C1 segment of cervical spinal cord (tissue), 14 donors: ENCODE measurements at regions not wholly inside any gene's neighbourhood (a gene's known extent, or its start where the extent isn't known, plus 50 kb on each side); places are given as distances from the start of the nearest gene placed in this dataset.
"Not testable (repeated sequence)": the region's sequence is repeated elsewhere in the genome, so short reads cannot be mapped to it uniquely, and the experiment has no call there.

Source experiments
- DNase-seq, 14 donors: peaks; one replicate each; lab custom pipeline; 2025; lab: John Stamatoyannopoulos, UW

DNA sequence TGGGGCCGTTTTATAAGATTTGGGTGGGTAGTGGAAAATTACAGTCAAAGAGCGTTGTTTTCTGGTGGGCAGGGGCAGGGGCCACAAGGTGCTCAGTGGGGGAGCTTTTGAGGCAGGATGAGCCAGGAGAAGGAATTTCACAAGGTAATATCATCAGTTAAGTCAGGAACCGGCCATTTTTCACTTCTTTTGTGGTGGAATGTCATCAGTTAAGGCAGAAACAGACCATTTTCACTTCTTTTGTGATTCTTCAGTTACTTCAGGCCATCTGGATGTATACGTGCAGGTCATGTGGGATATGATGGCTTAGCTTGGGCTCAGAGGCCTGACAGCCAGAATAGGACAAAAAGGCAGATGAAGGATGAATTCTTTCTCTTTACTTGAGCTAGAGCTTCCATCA lies 477.3 kb upstream of the NUDT12 start:
- not testable (repeated sequence) for DNase-seq

DNA sequence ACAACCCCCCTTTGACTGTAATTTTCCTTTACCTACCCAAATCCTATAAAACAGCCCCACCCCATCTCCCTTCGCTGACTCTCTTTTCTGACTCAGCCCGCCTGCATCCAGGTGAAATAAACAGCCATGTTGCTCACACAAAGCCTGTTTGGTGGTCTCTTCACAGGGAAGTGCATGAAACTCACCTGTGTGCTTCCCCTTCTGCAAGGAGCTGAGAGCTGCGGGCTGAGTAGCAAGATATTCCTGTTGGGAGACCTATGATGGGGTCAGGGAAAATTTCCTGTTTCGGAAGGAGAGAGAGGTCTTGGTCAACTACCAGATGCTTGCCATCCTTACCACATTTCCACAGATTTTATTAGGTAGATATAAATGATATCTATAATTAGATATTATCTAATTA lies 474.5 kb upstream of the NUDT12 start:
- not testable (repeated sequence) for DNase-seq

DNA sequence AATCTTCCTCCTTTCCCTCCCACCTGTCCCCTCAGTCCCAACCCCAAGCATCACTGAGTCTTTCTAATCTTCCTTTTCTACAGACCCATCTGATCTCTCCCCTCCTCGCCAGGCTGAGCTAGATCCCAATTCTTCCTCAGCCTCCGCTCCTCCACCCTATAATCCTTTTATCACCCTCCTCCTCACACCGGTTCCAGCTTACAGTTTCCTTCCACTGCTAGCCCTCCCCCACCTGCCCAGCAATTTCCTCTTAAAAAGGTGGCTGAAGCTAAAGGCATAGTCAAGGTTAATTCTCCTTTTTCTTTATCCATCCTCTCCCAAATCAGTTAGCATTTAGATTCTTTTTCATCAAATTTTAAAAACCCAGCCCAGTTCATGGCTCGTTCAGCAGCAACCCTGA lies 470.6 kb upstream of the NUDT12 start:
- DNase-seq = not testable (repeated sequence)

- no peak for DNase-seq
These were observed 461.9 kb upstream of the NUDT12 start for GRCh38 chr5:104024538-104024937.

- no peak for DNase-seq
These were observed 461.1 kb upstream of the NUDT12 start for GRCh38 chr5:104023739-104024138.

GRCh38 chr5:104019956-104020355 lies 457.4 kb upstream of the NUDT12 start:
- no peak for DNase-seq

- DNase-seq = no peak
These were observed 455.7 kb upstream of the NUDT12 start for GRCh38 chr5:104018299-104018698.

DNA sequence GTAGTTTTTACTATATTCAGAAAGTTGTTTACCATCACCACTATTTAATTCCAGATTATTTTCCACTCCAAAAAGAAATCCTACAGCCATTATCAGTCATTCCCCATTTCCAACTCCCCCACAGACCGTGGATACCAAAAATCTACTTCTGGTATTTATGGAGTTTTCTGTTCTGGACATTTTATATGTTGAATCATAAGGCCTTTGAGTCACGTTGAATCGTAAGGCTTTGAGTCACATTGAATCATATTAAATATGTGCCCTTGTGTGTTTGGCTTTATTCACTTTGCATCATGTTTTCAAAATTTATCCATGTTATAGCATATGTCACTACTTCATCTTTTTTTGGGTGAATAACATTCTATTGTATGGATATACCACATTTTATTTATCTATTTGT lies 454.1 kb upstream of the NUDT12 start:
- DNase-seq = no peak

DNA sequence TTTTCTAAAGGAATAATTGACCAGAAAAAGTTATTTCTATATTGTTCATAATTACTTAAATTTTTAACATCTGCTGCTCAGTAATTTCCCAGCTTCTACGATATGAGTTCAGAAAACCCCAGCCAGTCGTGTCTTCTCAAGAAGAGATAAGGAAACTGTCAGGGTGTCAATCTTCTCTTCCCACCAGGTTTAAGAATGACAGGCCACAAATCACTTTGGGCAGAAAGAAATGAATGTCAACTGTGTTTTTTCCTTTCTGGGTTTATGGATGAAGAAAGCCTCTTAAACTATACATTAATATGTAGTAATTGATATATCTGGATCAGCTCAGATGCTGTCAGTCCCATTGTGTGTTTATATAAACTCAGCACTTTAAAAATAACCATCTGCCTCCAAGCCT lies 453.2 kb upstream of the NUDT12 start:
- DNase-seq = no peak

DNA sequence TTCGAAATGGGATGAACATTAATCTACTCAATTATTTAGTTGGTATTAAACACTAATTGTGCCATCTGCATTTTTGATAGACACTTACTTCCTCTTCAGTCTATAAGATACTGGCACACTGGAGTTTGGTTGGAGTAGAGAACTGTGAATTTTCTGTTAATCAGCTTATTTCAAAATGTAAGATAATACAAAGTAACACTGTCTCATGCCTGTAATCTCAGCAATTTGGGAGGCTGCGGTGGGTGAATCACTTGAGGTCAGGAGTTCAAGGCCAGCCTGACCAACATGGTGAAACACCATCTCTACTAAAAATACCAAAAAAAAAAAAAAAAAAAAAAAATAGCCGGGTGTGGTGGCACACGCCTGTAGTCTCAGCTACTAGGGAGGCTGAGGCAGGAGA lies 440.2 kb upstream of the NUDT12 start:
- not testable (repeated sequence) for DNase-seq

DNA sequence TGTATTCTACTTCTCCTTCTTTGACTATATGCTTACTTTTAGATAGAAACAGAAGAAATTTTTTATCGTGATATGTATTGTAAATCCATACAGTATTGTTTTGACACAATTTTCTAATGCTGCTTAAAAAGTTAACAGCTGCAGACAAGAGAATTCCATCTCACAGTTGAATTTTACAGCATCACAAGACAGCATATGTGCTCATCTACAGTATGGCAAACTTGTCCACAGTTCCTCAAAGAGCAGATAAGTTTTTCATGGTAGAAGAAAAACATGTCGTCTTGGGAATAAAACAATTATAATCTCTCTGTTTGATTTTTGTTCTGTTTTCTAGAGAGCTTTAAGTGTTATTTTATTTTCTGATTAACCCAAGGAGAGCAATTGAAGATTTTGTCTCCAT lies 438.5 kb upstream of the NUDT12 start:
- no peak for DNase-seq

GRCh38 chr5:103993031-103993430 lies 430.4 kb upstream of the NUDT12 start:
- no peak for DNase-seq

DNA sequence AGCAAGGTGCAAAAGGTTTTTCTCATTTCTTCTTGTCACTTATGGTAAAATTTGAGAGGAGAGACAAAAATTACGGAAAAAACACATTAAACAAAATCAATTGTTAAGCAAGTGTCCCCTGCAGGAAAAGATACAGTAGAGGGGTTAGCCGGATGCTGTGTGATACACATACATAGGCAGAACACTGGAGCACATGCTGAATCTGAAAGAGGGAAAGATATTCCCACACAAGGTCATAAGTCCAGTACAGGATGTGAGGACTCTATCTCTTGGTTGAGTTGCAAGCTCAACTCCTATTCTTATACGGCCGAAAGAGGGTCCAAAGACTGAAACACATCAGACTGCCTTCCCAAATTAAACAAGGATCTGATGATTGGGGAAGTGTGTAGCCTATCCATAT lies 427.5 kb upstream of the NUDT12 start:
- DNase-seq = no peak

- DNase-seq = no peak
These were observed 419.0 kb upstream of the NUDT12 start for GRCh38 chr5:103981592-103981991.

DNA sequence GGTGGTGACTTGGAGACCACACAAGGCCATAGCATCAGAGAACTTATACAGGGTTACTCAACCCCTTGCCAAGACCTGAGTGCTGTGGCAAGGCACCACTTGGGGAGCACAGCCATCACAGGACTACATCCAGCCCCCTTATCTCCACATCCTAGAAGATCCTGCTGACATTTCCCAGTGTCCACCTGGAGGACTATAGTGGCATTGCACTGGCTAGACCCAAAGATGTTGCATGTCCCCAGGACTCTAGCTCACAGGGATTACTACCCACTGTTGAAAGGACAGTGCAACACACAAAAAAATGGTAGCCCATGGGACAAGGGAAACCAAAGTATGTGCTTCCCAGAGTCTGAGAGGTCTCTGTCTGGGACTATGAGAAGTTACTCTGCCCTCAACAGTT lies 411.1 kb upstream of the NUDT12 start:
- no peak for DNase-seq

DNA sequence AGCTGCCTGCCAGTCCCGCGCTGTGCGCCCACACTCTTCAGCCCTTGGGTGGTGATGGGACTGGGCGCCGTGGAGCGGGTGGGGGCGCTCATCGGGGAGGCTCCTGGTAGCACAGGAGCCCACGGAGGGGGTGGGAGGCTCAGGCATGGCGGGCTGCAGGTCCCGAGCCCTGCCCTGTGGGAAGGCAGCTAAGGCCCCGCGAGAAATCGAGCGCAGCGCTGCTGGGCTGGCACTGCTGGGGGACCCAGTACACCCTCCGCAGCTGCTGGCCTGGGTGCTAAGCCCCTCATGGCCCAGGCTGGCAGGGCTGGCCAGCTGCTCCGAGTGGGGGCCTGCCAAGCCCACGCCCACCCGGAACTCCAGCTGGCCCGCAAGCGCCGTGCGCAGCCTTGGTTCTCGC lies 403.7 kb upstream of the NUDT12 start:
- DNase-seq = not testable (repeated sequence)

GRCh38 chr5:103962023-103962422 lies 399.4 kb upstream of the NUDT12 start:
- DNase-seq = no peak

GRCh38 chr5:103953601-103954382 lies 391.2 kb upstream of the NUDT12 start:
- no peak for DNase-seq

GRCh38 chr5:103951776-103952175 lies 389.2 kb upstream of the NUDT12 start:
- no peak for DNase-seq

DNA sequence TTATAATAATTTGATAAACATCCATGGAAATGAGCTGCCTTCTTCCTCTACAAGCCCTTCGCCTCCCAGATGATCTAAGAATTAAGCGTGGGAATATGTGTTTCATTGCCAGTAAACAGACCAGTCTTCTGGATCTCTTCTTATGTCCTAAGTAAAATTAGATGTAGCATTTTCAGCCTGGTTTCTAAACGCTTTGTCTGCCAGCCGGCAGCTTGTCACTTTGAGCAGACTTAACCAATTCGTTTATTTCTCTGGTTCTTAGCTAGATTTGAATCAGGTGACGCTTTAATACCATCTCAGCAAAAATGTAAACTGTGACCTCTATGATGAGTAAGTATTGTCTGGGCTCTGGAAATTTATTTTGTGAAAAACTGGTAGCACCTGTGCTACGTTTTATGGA lies 380.6 kb upstream of the NUDT12 start:
- DNase-seq = no peak

GRCh38 chr5:103942587-103943186 lies 380.1 kb upstream of the NUDT12 start:
- DNase-seq = no peak

DNA sequence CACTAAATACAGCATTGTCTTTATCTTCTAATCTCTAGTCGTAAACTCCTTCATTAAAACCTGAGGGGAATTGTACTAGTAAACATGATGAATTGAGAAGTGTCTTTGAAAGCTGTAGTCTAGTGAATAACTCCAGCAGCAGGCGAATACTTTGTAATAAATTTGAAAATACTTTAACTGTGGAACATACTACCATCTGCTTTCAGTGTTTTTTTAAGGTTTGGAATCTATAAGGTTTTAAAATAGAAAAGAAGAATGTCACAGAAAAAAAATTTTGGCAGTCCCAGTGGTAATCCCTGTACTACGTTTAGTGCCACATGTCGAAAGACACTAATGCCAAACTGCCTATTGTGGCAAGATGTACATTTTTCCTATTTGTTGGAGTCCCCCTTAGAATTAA lies 379.0 kb upstream of the NUDT12 start:
- no peak for DNase-seq

- no peak for DNase-seq
These were observed 375.6 kb upstream of the NUDT12 start for GRCh38 chr5:103938146-103938695.
